NB4 (cell line): ENCODE measurements at regions not wholly inside any gene's neighbourhood (a gene's known extent, or its start where the extent isn't known, plus 50 kb on each side); places are given as distances from the start of the nearest gene placed in this dataset.

Experiments
- DNase-seq: peaks from one replicate; pipeline ENCODE4 v3.0.0; 2010; ENCODE audit warnings: low read depth
- H3K4me3 ChIP-seq: one replicate; pipeline ENCODE4 v1.5.1; 2011; ENCODE audit warnings: mild to moderate bottlenecking, low read depth, low read length, moderate library complexity
- CTCF ChIP-seq: IDR thresholded peaks from one replicate; pipeline ENCODE4 v1.5.1; 2012; ENCODE audit warnings: low read depth, low read length
- MAX ChIP-seq: IDR thresholded peaks from 2 replicates; pipeline ENCODE4 v1.6.1; 2011; ENCODE audit warnings: low read depth, low read length
- MYC ChIP-seq: IDR thresholded peaks from 2 replicates; pipeline ENCODE4 v1.6.1; 2011; ENCODE audit warnings: low read depth, low read length
- POLR2A ChIP-seq: IDR thresholded peaks from 2 replicates; pipeline ENCODE4 v1.6.1; 2011; ENCODE audit warnings: mild to moderate bottlenecking; ENCODE audit not compliant: insufficient read length; ENCODE audit errors: extremely low read depth

- no peak for DNase-seq
- no peak overlapping the region for H3K4me3 ChIP-seq
- TF ChIP-seq POLR2A (no peak), CTCF (no peak), MAX (no peak), MYC (no peak)
These were observed 69.4 kb upstream of the MYT1L start for GRCh38 chr2:2400286-2401038.

GRCh38 chr2:2399396-2399795, 68.3 kb upstream of the MYT1L start:
- no peak for TF ChIP-seq MYC
- no peak for TF ChIP-seq POLR2A
- no peak for TF ChIP-seq CTCF
- TF ChIP-seq MAX, result no peak
- DNase-seq, result no peak
- no peak overlapping the region for H3K4me3 ChIP-seq

- no peak for DNase-seq
- TF ChIP-seq CTCF (no peak), MAX (no peak), MYC (no peak), POLR2A (no peak)
These were observed 61.3 kb upstream of the MYT1L start for GRCh38 chr2:2392332-2392731.

GRCh38 chr2:2389215-2389614, 58.1 kb upstream of the MYT1L start:
- no peak for TF ChIP-seq MAX
- no peak for TF ChIP-seq POLR2A
- no peak for TF ChIP-seq CTCF
- no peak for TF ChIP-seq MYC
- no peak for DNase-seq
- H3K4me3 ChIP-seq, result no peak overlapping the region

More at GRCh38 chr2:2392332-2392731, 61.3 kb upstream of the MYT1L start:
- H3K4me3 ChIP-seq, result no peak overlapping the region
